ENCODE measurements at regions not wholly inside any gene's neighbourhood (a gene's known extent, or its start where the extent isn't known, plus 50 kb on each side); places are given as distances from the start of the nearest gene placed in this dataset.

GRCh38 chr15:95208071-95208470 lies 976.7 kb downstream of the MCTP2 start:
- Histone ChIP-seq H3K79me2 (replicated peaks; ENCODE audit: insufficient read depth) (no peaks in the 10 kb centered on the region), H3F3A (replicated peaks; ENCODE audit: low read depth) (no peaks in the 10 kb centered on the region), H2AFZ (no peak overlapping the region), H3K4me3 (no peak overlapping the region), H3K4me1 (ENCODE audit: insufficient read depth) (no peaks in the 10 kb centered on the region), H3K27ac (ENCODE audit: low read depth) (no peak overlapping the region), H3K9me2 (ENCODE audit: insufficient read depth) (peaks cover 12% of the 10 kb centered on the region), H3K27me3 (ENCODE audit: insufficient read depth) (no peaks in the 10 kb centered on the region), H3K4me2 (no peak overlapping the region), H4K20me1 (replicated peaks; ENCODE audit: insufficient read depth) (no peaks in the 10 kb centered on the region), H3K36me3 (ENCODE audit: insufficient read depth) (no peaks in the 10 kb centered on the region)
- H3K27ac Mint-ChIP-seq, result no peak overlapping the region
- H3K36me3 Mint-ChIP-seq (ENCODE audit: low read depth), result peaks cover 29% of the 10 kb centered on the region
- no peak for DNase-seq (ENCODE audit: low spot score)
- no peaks in the 10 kb centered on the region for H3K4me1 Mint-ChIP-seq
- no peaks in the 10 kb centered on the region for H3K27me3 Mint-ChIP-seq (ENCODE audit: insufficient read depth, low read depth, poor library complexity)
- no peak for ATAC-seq
- TF ChIP-seq POLR2AphosphoS5 (IDR thresholded peaks at IDR 0.05; ENCODE audit: low read depth) (no peak), ETS1 (IDR thresholded peaks at IDR 0.05) (no peak), EZH2 (IDR thresholded peaks at IDR 0.05; ENCODE audit: low read depth, unreplicated experiment) (no peak), CREB1 (CRISPR knock-in tag; IDR thresholded peaks at IDR 0.05; ENCODE audit: low read depth) (no peak), ZNF114 (CRISPR knock-in tag; IDR thresholded peaks at IDR 0.05) (no peak), STAT1 (IDR thresholded peaks at IDR 0.05; ENCODE audit: unreplicated experiment) (no peak), JUNB (IDR thresholded peaks at IDR 0.05; ENCODE audit: unreplicated experiment) (no peak), NANOG (IDR thresholded peaks at IDR 0.05; ENCODE audit: borderline replicate concordance) (no peak), EZH2phosphoT487 (IDR thresholded peaks at IDR 0.05; ENCODE audit: unreplicated experiment) (no peak), ZNF462 (CRISPR knock-in tag; IDR thresholded peaks at IDR 0.05) (no peak), CTCF (conservative IDR thresholded peaks at IDR 0.05; ENCODE audit: low read depth in 2 of 2) (no peak), ZNF331 (CRISPR knock-in tag; IDR thresholded peaks at IDR 0.05; ENCODE audit: low read depth) (no peak), REST (IDR thresholded peaks at IDR 0.05; ENCODE audit: unreplicated experiment) (no peak)
- no peak overlapping the region for H3K4me3 Mint-ChIP-seq
- peaks cover 49% of the 10 kb centered on the region for H3K9me3 Mint-ChIP-seq
